AG09319 (cell line): ENCODE measurements at regions not wholly inside any gene's neighbourhood (a gene's known extent, or its start where the extent isn't known, plus 50 kb on each side); places are given as distances from the start of the nearest gene placed in this dataset.

Experiments used
- DNase-seq: peaks from one replicate; pipeline ENCODE4 v3.0.0-alpha.2; 2010; ENCODE audit warnings: low read depth; ENCODE audit errors: extremely low read depth
- CTCF ChIP-seq: IDR thresholded peaks from 2 replicates; pipeline ENCODE4 v1.5.1; 2011; ENCODE audit warnings: low read depth, mild to moderate bottlenecking, inconsistent platforms, low read length, moderate library complexity

- TF ChIP-seq CTCF = no peak
- no peak for DNase-seq
These were observed 772.0 kb downstream of the TRIML1 start for GRCh38 chr4:188911199-188911598.

- no peak for TF ChIP-seq CTCF
- no peak for DNase-seq
These were observed 772.5 kb downstream of the TRIML1 start for GRCh38 chr4:188911707-188912106.

- no peak for DNase-seq
- no peak for TF ChIP-seq CTCF
These were observed 775.9 kb downstream of the TRIML1 start for GRCh38 chr4:188915175-188915574.

GRCh38 chr4:188918787-188919186, 779.5 kb downstream of the TRIML1 start:
- no peak for DNase-seq
- no peak for TF ChIP-seq CTCF

GRCh38 chr4:188930822-188931221, 791.6 kb downstream of the TRIML1 start:
- TF ChIP-seq CTCF = no peak
- DNase-seq = no peak

- DNase-seq = peak; percentile 5
- no peak for TF ChIP-seq CTCF
These were observed 795.2 kb downstream of the TRIML1 start for GRCh38 chr4:188934320-188934962.

- no peak for TF ChIP-seq CTCF
- peak; percentile 78 for DNase-seq
These were observed 802.4 kb downstream of the TRIML1 start for GRCh38 chr4:188941524-188942119.
